NCI-H187 treated with DMSO at 0.1 percent for 48 hours (cell line): ENCODE measurements at regions not wholly inside any gene's neighbourhood (a gene's known extent, or its start where the extent isn't known, plus 50 kb on each side); places are given as distances from the start of the nearest gene placed in this dataset.
"Not testable (repeated sequence)": the region's sequence is repeated elsewhere in the genome, so short reads cannot be mapped to it uniquely, and the experiment has no call there.

ENCODE experiments used
- DNase-seq: peaks from one replicate; lab custom pipeline; 2025; lab: John Stamatoyannopoulos, UW

- no peak for DNase-seq
These were observed 439.6 kb upstream of the UBE2E3 start for GRCh38 chr2:180540761-180541160.

GRCh38 chr2:180539541-180539940, 440.9 kb upstream of the UBE2E3 start:
- no peak for DNase-seq

- DNase-seq: no peak
These were observed 445.1 kb upstream of the UBE2E3 start for GRCh38 chr2:180535289-180535688.

GRCh38 chr2:180531787-180532186, 448.6 kb upstream of the UBE2E3 start:
- not testable (repeated sequence) for DNase-seq

- DNase-seq: no peak
These were observed 455.9 kb upstream of the UBE2E3 start for GRCh38 chr2:180524499-180524898.

- no peak for DNase-seq
These were observed 456.6 kb upstream of the UBE2E3 start for GRCh38 chr2:180523621-180524340.

GRCh38 chr2:180520921-180521581, 459.4 kb upstream of the UBE2E3 start:
- no peak for DNase-seq

GRCh38 chr2:180520206-180520605, 460.2 kb upstream of the UBE2E3 start:
- no peak for DNase-seq

GRCh38 chr2:180519276-180519675, 461.1 kb upstream of the UBE2E3 start:
- no peak for DNase-seq

GRCh38 chr2:180516232-180516631, 464.2 kb upstream of the UBE2E3 start:
- no peak for DNase-seq

GRCh38 chr2:180513389-180513788, 467.0 kb upstream of the UBE2E3 start:
- DNase-seq: no peak

- no peak for DNase-seq
These were observed 471.9 kb upstream of the UBE2E3 start for GRCh38 chr2:180508458-180508857.

- DNase-seq: no peak
These were observed 473.4 kb upstream of the UBE2E3 start for GRCh38 chr2:180507028-180507427.

GRCh38 chr2:180505203-180505602, 475.2 kb upstream of the UBE2E3 start:
- no peak for DNase-seq

- no peak for DNase-seq
These were observed 482.7 kb upstream of the UBE2E3 start for GRCh38 chr2:180497621-180498152.

GRCh38 chr2:180495606-180496005, 484.8 kb upstream of the UBE2E3 start:
- no peak for DNase-seq

- DNase-seq: no peak
These were observed 486.1 kb upstream of the UBE2E3 start for GRCh38 chr2:180494286-180494685.

- DNase-seq: no peak
These were observed 475.6 kb upstream of the CWC22 start for GRCh38 chr2:180482696-180483095.

- no peak for DNase-seq
These were observed 474.9 kb upstream of the CWC22 start for GRCh38 chr2:180481998-180482397.

- DNase-seq: no peak
These were observed 471.8 kb upstream of the CWC22 start for GRCh38 chr2:180478883-180479282.

GRCh38 chr2:180474716-180475115, 467.6 kb upstream of the CWC22 start:
- no peak for DNase-seq

GRCh38 chr2:180473456-180473855, 466.4 kb upstream of the CWC22 start:
- DNase-seq: no peak

- DNase-seq: no peak
These were observed 465.0 kb upstream of the CWC22 start for GRCh38 chr2:180472133-180472532.

GRCh38 chr2:180463608-180464007, 456.5 kb upstream of the CWC22 start:
- DNase-seq: no peak
